HG03354 (cell line): ENCODE measurements at regions not wholly inside any gene's neighbourhood (a gene's known extent, or its start where the extent isn't known, plus 50 kb on each side); places are given as distances from the start of the nearest gene placed in this dataset.

Experiments used
- ATAC-seq: cut with Tn5 transposase; IDR thresholded peaks from one replicate; pipeline ENCODE4 v1.9.1; 2021; ENCODE audit warnings: mild to moderate bottlenecking; ENCODE audit not compliant: unreplicated experiment, poor library complexity, severe bottlenecking

GRCh38 chr13:104002216-104002615 lies 936.0 kb upstream of the SLC10A2 start:
- ATAC-seq: no peak

GRCh38 chr13:104001766-104002165 lies 935.5 kb upstream of the SLC10A2 start:
- ATAC-seq: no peak

DNA sequence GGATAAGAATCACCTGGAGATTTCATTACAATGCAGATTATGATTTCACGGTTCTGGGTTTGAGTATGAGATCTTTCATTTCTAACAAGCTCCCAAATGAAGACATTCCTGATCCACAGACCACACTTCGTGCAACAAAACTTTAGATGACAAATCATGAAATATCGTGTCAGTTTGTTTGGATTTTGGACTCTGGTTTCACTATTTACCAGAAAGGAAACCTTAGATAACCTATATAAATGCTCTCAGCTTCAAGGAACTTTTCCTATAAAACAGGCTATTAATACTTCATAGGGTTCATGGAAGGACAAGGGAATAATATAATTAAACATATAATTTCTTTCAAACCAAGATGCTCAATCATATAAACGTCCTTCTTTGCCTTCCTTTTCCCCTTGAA lies 930.5 kb upstream of the SLC10A2 start:
- no peak for ATAC-seq

DNA sequence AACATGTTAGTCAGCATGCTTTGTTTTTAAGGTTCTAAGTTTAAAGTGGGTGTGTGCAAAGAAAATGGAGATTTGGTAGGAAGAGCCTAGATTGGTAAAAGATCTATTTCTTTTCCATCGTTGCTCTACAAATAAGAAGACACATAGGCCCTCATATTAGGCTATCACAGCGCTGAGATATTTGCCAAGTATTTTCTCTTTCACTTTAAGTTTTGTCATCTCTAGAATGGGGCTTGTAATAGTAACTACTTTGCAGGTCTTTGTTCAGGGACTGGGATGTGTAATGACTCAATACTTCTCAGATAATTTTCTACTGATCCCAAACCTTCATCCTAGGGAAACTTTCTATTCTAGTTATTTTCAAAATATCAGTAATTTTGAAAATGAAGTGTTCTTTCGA lies 917.7 kb upstream of the SLC10A2 start:
- no peak for ATAC-seq

DNA sequence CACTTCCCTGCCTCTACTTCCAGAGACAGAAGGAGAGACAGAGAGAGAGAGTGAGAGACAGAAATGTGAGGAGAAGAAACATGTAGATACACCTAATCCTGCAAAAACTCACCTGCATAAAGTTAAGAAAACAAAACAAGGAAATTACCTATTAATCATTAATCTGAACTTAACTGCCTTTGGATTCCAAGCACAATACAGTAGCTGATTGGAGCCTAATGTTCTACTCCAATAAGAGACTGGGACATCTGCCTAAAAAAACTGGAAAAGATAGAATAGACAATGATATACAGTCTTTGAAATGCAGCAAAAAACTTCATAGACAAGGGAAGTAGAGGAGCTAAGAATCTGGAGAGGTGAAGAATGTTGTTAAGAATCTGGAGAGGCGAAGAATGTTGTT lies 910.2 kb upstream of the SLC10A2 start:
- ATAC-seq: no peak

DNA sequence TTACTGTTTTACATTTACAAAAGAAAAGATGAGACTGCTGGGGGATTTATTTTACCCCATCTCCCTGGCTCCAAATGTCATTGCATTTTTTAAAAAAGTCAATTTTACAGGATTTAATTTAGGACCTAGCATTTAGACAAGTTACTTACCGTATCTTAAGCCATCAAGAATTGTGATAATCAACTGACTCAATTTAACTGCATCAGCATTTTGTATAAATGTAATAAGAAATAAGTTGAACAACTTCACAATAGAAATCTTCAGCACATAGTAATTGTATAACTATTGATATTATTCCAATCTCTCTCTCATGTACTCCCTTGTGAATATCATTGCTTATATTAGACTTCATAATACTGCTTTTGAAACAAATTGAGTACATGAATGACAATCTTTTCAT lies 907.5 kb upstream of the SLC10A2 start:
- ATAC-seq: no peak

- no peak for ATAC-seq
These were observed 903.4 kb upstream of the SLC10A2 start for GRCh38 chr13:103969520-103970050.

- no peak for ATAC-seq
These were observed 899.5 kb upstream of the SLC10A2 start for GRCh38 chr13:103965506-103966243.

DNA sequence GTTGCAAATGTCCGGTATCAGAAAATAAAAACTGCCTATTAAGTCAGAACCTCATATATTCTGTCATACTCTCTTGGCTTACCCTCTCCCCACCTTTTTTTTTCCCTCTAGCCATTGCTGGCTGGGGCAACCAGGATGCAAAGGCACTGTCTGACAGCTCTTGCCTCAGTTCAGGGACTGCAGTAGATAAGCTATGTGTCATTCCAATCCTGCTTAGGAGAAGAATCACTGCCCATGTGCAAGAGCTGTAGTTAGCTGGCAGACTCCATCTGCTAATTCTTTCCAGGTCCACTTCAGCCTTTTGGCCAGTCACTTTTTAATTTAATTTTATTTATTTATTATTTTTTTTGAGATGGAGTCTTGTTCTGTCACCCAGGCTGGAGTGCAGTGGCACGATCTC lies 895.6 kb upstream of the SLC10A2 start:
- no peak for ATAC-seq

DNA sequence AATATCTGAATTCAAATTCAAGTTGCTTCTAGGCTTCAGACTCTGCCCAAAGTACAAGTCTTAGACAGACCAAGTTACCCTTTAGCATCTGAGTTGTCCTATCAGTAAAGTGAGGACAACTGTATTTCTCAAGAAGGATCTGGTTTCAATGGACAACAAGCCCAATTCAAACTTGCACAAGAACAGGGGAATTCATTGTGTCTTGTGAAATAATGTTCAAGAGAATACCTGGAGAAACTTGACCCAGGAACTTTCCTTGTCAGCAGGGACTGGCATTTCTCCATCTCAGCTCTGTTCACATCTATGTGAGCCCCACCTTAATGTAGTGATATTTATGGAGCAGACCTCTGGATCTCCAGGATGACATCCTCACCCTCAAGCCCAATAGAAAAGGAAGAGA lies 894.9 kb upstream of the SLC10A2 start:
- no peak for ATAC-seq

- no peak for ATAC-seq
These were observed 893.8 kb upstream of the SLC10A2 start for GRCh38 chr13:103960001-103960400.

- ATAC-seq: no peak
These were observed 892.5 kb upstream of the SLC10A2 start for GRCh38 chr13:103958691-103959090.

DNA sequence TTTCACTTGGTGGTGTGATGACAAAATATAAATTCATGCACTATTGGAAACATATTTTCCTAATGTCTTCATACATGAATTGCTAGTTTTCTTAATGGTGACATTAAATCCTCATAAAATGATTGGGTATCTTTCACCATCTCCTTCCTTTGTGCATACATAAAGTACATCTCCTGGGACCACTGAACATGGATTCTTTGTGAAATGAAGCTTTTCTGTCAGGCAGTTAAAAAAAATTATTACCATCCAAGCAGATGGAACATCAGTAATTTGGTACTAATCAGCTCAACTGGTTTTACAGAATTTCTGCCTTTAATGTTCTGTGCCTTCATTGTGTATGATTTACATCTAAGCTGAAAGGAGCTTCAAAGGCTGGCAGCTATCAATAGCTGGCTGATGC lies 891.7 kb upstream of the SLC10A2 start:
- no peak for ATAC-seq

- no peak for ATAC-seq
These were observed 887.6 kb upstream of the SLC10A2 start for GRCh38 chr13:103953859-103954258.

DNA sequence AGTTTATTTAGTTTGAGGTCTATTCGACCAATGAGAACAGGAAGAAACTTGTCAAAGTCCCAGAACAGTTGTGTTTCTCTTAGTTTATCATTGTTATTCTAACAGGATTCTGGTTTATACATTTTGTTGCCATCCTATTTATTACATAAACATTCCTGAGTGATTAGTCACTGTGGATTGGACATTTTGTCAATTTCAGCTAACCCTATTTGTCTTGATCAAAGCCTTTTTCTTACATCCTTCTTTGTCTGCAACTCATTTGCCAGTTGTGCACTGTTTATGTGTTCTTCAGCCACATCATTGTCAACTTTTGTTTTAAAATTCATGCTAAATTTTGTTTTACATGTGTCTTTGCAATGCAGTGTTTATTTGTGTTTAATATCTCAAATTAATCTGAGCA lies 886.0 kb upstream of the SLC10A2 start:
- no peak for ATAC-seq

GRCh38 chr13:103948426-103948825 lies 882.2 kb upstream of the SLC10A2 start:
- ATAC-seq: no peak

DNA sequence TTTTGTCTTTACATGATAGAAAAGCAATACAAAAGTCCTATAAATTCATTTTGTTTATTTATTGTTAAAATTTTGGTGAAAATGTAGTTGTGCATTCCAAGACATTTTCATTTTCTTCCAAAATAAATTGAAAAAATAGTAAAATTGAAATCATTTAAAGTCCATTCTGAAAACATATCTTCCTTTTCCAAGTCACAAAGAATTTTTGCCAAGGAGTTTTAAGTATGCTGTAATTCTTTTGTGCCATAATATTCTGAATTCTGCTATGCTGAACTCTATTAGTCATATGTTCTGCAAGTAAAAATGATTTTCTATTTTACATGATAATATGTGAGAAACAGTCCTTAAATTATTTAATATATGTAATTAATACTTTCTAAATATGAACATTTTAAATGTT lies 879.6 kb upstream of the SLC10A2 start:
- no peak for ATAC-seq

DNA sequence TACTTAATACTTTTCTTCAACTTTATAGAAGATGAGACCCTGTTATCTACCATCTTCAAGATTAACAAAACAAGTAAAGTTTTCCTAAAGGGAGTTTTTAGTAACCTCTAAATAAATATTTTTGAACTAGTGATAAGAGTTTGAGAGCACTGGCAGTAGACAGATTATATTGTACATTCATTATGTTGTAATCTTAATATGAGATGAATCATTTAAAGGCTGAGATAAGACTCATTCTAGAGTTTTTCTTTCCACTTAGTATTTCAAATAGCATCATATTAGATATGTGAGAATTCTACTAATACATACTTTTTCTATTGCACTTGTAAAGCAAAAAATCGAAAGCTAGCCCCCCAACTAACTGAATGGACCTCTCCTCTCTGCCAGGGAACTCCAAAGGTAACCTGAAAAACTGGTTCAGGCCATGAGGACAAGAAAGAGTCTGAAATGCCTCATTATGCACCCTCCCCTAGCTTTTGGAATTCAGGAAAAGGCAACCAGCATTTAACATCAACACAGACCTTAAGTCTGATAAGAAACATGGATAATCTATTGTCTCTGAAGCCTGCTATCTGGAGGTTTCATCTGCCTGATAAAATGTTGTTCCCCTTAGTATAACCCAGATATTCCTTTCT lies 875.4 kb upstream of the SLC10A2 start:
- no peak for ATAC-seq

DNA sequence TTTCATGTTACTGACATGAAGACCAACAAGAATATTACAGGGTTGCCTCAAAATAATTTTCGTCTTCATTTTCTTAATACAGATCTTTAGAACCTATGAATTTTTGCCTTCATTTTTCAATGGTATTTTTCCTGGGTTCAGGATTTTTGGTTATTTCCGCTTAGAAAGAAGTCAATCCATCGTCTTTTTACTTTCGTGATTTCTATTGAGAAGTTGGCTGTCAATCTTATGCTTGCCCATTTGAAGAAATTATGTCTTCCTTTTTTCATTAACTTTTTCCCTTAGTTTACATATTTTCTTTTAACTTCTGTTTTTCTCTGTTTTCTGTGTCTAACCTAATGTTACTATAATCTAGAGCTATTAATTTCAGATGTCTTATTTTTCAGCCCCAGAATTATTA lies 868.9 kb upstream of the SLC10A2 start:
- no peak for ATAC-seq

GRCh38 chr13:103931885-103932284 lies 865.7 kb upstream of the SLC10A2 start:
- no peak for ATAC-seq

DNA sequence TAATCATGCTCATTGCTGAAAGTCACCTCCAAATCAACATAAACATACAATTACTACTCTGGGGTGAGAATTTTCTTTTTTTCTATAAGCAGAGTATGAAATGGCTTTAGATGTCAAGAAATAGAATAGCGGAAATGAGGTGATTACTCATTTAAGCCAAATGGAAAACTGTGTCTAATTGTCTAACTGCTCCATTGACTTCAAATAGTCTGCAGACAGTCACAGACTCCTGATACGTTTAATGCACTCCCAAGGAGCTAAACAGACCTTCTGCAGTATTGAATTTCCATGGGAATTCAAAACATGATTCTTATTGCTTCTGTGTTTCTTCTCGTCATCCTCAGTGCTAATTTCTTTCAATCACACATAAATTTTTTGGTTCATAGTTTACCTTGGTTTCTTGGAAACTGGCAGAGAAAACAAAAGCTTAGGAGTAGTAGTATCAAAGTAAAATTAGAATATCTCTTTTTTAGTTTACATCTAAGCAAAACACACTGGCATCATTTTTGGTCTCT lies 865.2 kb upstream of the SLC10A2 start:
- no peak for ATAC-seq
